ENCODE measurements at regions not wholly inside any gene's neighbourhood (a gene's known extent, or its start where the extent isn't known, plus 50 kb on each side); places are given as distances from the start of the nearest gene placed in this dataset.

DNA sequence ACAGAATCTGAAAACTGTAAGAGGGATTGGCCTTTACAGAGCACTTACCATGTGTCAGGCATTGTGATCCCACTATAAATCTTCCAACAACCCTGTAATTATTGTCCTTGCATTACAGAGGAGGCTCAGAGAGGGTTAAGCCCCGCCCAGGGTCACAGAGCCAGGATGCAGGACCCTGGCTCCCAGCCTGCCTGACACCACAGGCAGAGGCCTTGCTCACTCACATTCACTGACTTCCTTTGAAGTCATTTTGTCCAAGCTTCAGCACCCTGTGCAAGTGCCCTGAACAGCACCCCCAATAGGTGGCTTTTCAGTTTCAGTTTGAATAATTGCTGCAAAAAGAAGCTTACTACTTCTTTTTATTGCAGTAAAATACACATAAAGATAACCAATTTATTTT is 256.8 kb upstream of the NFIA start:
- TF ChIP-seq YY1 (tag by site-specific recombination; IDR thresholded peaks at IDR 0.05): no peak
- TF ChIP-seq, protein P1, sequence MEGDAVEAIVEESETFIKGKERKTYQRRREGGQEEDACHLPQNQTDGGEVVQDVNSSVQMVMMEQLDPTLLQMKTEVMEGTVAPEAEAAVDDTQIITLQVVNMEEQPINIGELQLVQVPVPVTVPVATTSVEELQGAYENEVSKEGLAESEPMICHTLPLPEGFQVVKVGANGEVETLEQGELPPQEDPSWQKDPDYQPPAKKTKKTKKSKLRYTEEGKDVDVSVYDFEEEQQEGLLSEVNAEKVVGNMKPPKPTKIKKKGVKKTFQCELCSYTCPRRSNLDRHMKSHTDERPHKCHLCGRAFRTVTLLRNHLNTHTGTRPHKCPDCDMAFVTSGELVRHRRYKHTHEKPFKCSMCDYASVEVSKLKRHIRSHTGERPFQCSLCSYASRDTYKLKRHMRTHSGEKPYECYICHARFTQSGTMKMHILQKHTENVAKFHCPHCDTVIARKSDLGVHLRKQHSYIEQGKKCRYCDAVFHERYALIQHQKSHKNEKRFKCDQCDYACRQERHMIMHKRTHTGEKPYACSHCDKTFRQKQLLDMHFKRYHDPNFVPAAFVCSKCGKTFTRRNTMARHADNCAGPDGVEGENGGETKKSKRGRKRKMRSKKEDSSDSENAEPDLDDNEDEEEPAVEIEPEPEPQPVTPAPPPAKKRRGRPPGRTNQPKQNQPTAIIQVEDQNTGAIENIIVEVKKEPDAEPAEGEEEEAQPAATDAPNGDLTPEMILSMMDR (tag by site-specific recombination; IDR thresholded peaks at IDR 0.05): no peak
- TF ChIP-seq TRIM28 (IDR thresholded peaks at IDR 0.05; ENCODE audit: borderline replicate concordance, low read length): no peak
- no peak for TF ChIP-seq ZNF791 (tag by site-specific recombination; IDR thresholded peaks at IDR 0.05)
- TF ChIP-seq ZNF138 (tag by site-specific recombination; IDR thresholded peaks at IDR 0.05; ENCODE audit: borderline replicate concordance): no peak
- no peak for TF ChIP-seq ZNF157 (tag by site-specific recombination; IDR thresholded peaks at IDR 0.05)
- TF ChIP-seq, protein P2, sequence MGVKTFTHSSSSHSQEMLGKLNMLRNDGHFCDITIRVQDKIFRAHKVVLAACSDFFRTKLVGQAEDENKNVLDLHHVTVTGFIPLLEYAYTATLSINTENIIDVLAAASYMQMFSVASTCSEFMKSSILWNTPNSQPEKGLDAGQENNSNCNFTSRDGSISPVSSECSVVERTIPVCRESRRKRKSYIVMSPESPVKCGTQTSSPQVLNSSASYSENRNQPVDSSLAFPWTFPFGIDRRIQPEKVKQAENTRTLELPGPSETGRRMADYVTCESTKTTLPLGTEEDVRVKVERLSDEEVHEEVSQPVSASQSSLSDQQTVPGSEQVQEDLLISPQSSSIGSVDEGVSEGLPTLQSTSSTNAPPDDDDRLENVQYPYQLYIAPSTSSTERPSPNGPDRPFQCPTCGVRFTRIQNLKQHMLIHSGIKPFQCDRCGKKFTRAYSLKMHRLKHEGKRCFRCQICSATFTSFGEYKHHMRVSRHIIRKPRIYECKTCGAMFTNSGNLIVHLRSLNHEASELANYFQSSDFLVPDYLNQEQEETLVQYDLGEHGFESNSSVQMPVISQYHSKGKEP (tag by site-specific recombination; IDR thresholded peaks at IDR 0.05): no peak
- TF ChIP-seq, protein P3, sequence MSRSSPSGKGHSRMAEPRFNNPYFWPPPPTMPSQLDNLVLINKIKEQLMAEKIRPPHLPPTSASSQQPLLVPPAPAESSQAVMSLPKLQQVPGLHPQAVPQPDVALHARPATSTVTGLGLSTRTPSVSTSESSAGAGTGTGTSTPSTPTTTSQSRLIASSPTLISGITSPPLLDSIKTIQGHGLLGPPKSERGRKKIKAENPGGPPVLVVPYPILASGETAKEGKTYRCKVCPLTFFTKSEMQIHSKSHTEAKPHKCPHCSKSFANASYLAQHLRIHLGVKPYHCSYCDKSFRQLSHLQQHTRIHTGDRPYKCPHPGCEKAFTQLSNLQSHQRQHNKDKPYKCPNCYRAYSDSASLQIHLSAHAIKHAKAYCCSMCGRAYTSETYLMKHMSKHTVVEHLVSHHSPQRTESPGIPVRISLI (tag by site-specific recombination; IDR thresholded peaks at IDR 0.05): no peak
- TF ChIP-seq GLI2 (tag by site-specific recombination; IDR thresholded peaks at IDR 0.05; ENCODE audit: borderline replicate concordance, low read depth): no peak
- TF ChIP-seq YY2 (tag by site-specific recombination; IDR thresholded peaks at IDR 0.05): no peak
- TF ChIP-seq ZNF394 (tag by site-specific recombination; IDR thresholded peaks at IDR 0.05; ENCODE audit: borderline replicate concordance): no peak
- no peak for TF ChIP-seq MYNN (tag by site-specific recombination; IDR thresholded peaks at IDR 0.05; ENCODE audit: borderline replicate concordance)
- TF ChIP-seq ZNF837 (tag by site-specific recombination; IDR thresholded peaks at IDR 0.05): no peak

Measured in HEK293 (cell line).